Trophoblast cell (in vitro differentiated cells and primary cell): ENCODE measurements at regions not wholly inside any gene's neighbourhood (a gene's known extent, or its start where the extent isn't known, plus 50 kb on each side); places are given as distances from the start of the nearest gene placed in this dataset.

Source experiments
- DNase-seq, 2 donors: peaks; one replicate each; pipeline ENCODE4 v3.0.0-alpha.2; 2016
- H2AFZ ChIP-seq: 2 replicates; pipeline ENCODE4 v1.6.1; 2013; ENCODE audit warnings: low read length, moderate library complexity, mild to moderate bottlenecking; ENCODE audit not compliant: insufficient read depth, poor library complexity
- H2AK5ac ChIP-seq: 2 replicates; pipeline ENCODE4 v1.6.1; 2013; ENCODE audit warnings: mild to moderate bottlenecking, low read length
- H2BK120ac ChIP-seq: 2 replicates; pipeline ENCODE4 v1.6.1; 2013; ENCODE audit warnings: low read length, mild to moderate bottlenecking, moderate library complexity; ENCODE audit not compliant: insufficient read depth, poor library complexity
- H2BK12ac ChIP-seq: 2 replicates; pipeline ENCODE4 v1.6.1; 2013; ENCODE audit warnings: mild to moderate bottlenecking, low read length, moderate library complexity
- H2BK5ac ChIP-seq: 2 replicates; pipeline ENCODE4 v1.6.1; 2013; ENCODE audit warnings: low read length, low read depth, moderate library complexity, mild to moderate bottlenecking; ENCODE audit not compliant: poor library complexity
- H3K14ac ChIP-seq: 2 replicates; pipeline ENCODE4 v1.6.1; 2013; ENCODE audit warnings: mild to moderate bottlenecking, low read length
- H3K18ac ChIP-seq: 2 replicates; pipeline ENCODE4 v1.6.1; 2013; ENCODE audit warnings: mild to moderate bottlenecking, low read length
- H3K23ac ChIP-seq: 2 replicates; pipeline ENCODE4 v1.6.1; 2013; ENCODE audit warnings: low read length
- H3K27ac ChIP-seq: 2 replicates; pipeline ENCODE4 v1.5.1; 2013; ENCODE audit warnings: low read depth, mild to moderate bottlenecking, inconsistent platforms, low read length, moderate library complexity
- H3K27me3 ChIP-seq: 2 replicates; pipeline ENCODE4 v1.6.1; 2013; ENCODE audit warnings: inconsistent platforms, mild to moderate bottlenecking, low read length, moderate library complexity; ENCODE audit not compliant: insufficient read depth
- H3K36me3 ChIP-seq, 2 experiments: 1 replicate in 1 of 2; 2 replicates in 1 of 2; pipeline ENCODE4 v1.6.1; 2013; ENCODE audit warnings: low read length in 2 of 2, mild to moderate bottlenecking in 2 of 2, moderate library complexity in 1 of 2; ENCODE audit not compliant: insufficient read depth in 2 of 2, control insufficient read depth in 1 of 2
- H3K4ac ChIP-seq: 2 replicates; pipeline ENCODE4 v1.6.1; 2013; ENCODE audit warnings: low read depth, mild to moderate bottlenecking, low read length, moderate library complexity
- H3K4me1 ChIP-seq, 2 experiments: 1 replicate in 1 of 2; 2 replicates in 1 of 2; pipeline ENCODE4 v1.6.1; 2013; ENCODE audit warnings: low read length in 2 of 2, mild to moderate bottlenecking in 2 of 2, moderate library complexity in 1 of 2; ENCODE audit not compliant: insufficient read depth in 2 of 2, control insufficient read depth in 1 of 2
- H3K4me2 ChIP-seq: 2 replicates; pipeline ENCODE4 v1.6.1; 2013; ENCODE audit warnings: inconsistent platforms, mild to moderate bottlenecking, low read length, moderate library complexity
- H3K4me3 ChIP-seq: 2 replicates; pipeline ENCODE4 v1.5.1; 2013; ENCODE audit warnings: mild to moderate bottlenecking, low read depth, low read length, inconsistent platforms
- H3K79me1 ChIP-seq: one replicate; pipeline ENCODE4 v1.6.1; 2013; ENCODE audit warnings: low read length
- H3K79me2 ChIP-seq: 2 replicates; pipeline ENCODE4 v1.6.1; 2013; ENCODE audit warnings: low read length, mild to moderate bottlenecking; ENCODE audit not compliant: control insufficient read depth, insufficient read depth, poor library complexity
- H3K9ac ChIP-seq: 2 replicates; pipeline ENCODE4 v1.6.1; 2013; ENCODE audit warnings: mild to moderate bottlenecking, low read length
- H3K9me3 ChIP-seq: 2 replicates; pipeline ENCODE4 v1.6.1; 2013; ENCODE audit warnings: low read depth, mild to moderate bottlenecking, control low read depth, inconsistent platforms, low read length; ENCODE audit not compliant: insufficient read depth
- H4K12ac ChIP-seq: 2 replicates; pipeline ENCODE4 v1.6.1; 2013; ENCODE audit warnings: low read depth, mild to moderate bottlenecking, low read length, moderate library complexity
- H4K8ac ChIP-seq: 2 replicates; pipeline ENCODE4 v1.6.1; 2013; ENCODE audit warnings: low read depth, mild to moderate bottlenecking, low read length, moderate library complexity
- H4K91ac ChIP-seq: one replicate; pipeline ENCODE4 v1.6.1; 2013; ENCODE audit warnings: low read depth, mild to moderate bottlenecking, low read length, moderate library complexity
- WGBS: extraction: QIAGEN DNeasy Blood & Tissue Kit; methylation state at CpG from one replicate; pipeline ENCODE4 v1.1.7; 2013; ENCODE audit warnings: missing lambda C conversion rate; ENCODE audit not compliant: insufficient read length, insufficient coverage; ENCODE audit errors: extremely low coverage; 5-methylcytosine and 5-hydroxymethylcytosine counted together

DNA sequence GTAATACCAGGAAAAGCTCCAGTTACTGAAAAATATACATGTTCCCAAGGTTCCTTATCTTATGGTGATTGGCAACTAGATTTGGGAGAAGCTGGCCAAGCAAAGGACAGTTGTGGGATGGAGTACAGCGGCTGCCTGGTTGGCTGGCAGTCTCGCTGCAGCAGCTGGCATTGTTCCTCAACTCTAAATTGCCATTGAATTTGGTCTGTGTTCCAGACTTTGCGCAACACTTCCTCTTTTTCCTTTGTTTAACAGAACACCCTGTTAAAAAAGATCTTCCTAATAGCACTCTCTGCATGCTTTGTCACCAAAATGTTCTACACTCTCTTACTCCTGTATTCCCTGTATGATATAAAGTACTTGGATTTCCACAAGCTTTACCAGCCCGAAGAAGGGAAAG, 420.6 kb upstream of the RBMS3 start:
- H3K9me3 ChIP-seq: peaks cover 2% of the 10 kb centered on the region
- H4K8ac ChIP-seq: no peak overlapping the region

DNA sequence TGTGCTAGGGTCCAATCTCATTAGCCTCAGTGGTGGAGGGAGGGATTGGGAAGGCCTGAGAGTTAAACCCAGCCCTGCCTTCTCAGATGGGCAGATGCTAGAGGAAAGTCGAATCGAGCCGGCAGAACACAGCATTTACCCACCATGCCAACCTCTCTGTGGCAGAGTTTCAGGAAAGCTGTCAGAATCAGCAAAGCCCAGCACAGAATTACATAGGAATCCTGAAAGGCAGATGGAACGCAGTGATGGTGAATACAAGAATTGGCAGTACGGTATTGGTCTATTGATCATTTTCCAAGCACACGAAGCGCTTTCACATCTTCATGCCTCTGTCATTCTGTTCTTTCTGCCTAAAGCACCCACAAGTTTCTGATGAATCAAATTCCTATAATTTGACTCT, 417.7 kb upstream of the RBMS3 start:
- Histone ChIP-seq H3K23ac (no peak overlapping the region), H2BK12ac (no peak overlapping the region), H4K91ac (no peak overlapping the region), H4K12ac (no peak overlapping the region), H3K79me2 (no peaks in the 10 kb centered on the region), H3K4ac (no peak overlapping the region), H4K8ac (no peak overlapping the region), H3K4me2 (no peak overlapping the region), H2AK5ac (no peak overlapping the region), H3K36me3 (no peaks in the 10 kb centered on the region), H3K27ac (no peak overlapping the region), H3K9ac (no peak overlapping the region), H2BK5ac (no peak overlapping the region), H2AFZ (no peak overlapping the region), H3K9me3 (peaks cover 2% of the 10 kb centered on the region), H3K4me3 (no peak overlapping the region), H3K18ac (no peak overlapping the region), H2BK120ac (no peak overlapping the region), H3K4me1 (no peaks in the 10 kb centered on the region), H3K14ac (no peak overlapping the region), H3K27me3 (no peaks in the 10 kb centered on the region), H3K79me1 (no peaks in the 10 kb centered on the region)
- DNase-seq: no peak
- no CpG with 5 or more reads among the region's 7 CpGs for WGBS

More for the DNA sequence above, 420.6 kb upstream of the RBMS3 start:
- Histone ChIP-seq H3K9ac (no peak overlapping the region), H3K18ac (no peak overlapping the region), H2AK5ac (no peak overlapping the region), H3K14ac (no peak overlapping the region), H2BK12ac (no peak overlapping the region), H3K27me3 (no peaks in the 10 kb centered on the region), H2BK5ac (no peak overlapping the region), H3K4me2 (no peak overlapping the region), H4K12ac (no peak overlapping the region), H3K23ac (no peak overlapping the region), H3K36me3 (no peaks in the 10 kb centered on the region), H3K4me1 (no peaks in the 10 kb centered on the region), H3K4me3 (no peak overlapping the region), H3K79me2 (no peaks in the 10 kb centered on the region), H3K27ac (no peak overlapping the region), H2AFZ (no peak overlapping the region), H3K4ac (no peak overlapping the region), H4K91ac (no peak overlapping the region), H2BK120ac (no peak overlapping the region), H3K79me1 (no peaks in the 10 kb centered on the region)
- no CpG with 5 or more reads among the region's 4 CpGs for WGBS
- no peak for DNase-seq

DNA sequence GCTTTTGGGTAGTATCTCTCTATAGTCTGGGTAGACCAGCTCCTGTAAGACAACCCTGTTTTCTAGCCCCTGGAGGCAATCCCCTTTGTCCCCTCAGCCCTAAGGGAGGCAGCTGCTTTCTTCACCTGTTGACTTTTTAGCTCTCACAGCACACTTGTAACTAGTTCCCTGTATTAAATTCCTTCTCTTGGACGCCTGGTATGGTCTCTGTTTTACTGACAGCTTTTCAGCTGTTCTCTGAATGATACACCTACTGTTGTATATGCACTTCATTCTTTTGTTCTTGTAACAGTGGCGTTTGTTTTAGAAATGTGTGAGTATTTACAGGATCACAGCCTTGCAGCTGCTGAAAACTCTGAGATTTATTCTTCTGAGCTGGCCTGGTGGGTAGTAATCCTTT, 413.0 kb upstream of the RBMS3 start:
- Histone ChIP-seq H3K14ac (no peak overlapping the region), H3K9me3 (no peaks in the 10 kb centered on the region), H3K4me2 (no peak overlapping the region), H3K27ac (no peak overlapping the region), H3K23ac (no peak overlapping the region), H3K18ac (no peak overlapping the region), H2AK5ac (no peak overlapping the region), H3K36me3 (no peaks in the 10 kb centered on the region), H3K4me1 (no peaks in the 10 kb centered on the region), H2AFZ (no peak overlapping the region), H4K91ac (no peak overlapping the region), H3K79me1 (no peaks in the 10 kb centered on the region), H2BK5ac (no peak overlapping the region), H3K4ac (no peak overlapping the region), H4K12ac (no peak overlapping the region), H3K27me3 (no peaks in the 10 kb centered on the region), H2BK120ac (no peak overlapping the region), H4K8ac (no peak overlapping the region), H3K9ac (no peak overlapping the region), H3K79me2 (no peaks in the 10 kb centered on the region), H3K4me3 (no peak overlapping the region), H2BK12ac (no peak overlapping the region)
- WGBS: no CpG with 5 or more reads among the region's 2 CpGs
- DNase-seq: no peak

DNA sequence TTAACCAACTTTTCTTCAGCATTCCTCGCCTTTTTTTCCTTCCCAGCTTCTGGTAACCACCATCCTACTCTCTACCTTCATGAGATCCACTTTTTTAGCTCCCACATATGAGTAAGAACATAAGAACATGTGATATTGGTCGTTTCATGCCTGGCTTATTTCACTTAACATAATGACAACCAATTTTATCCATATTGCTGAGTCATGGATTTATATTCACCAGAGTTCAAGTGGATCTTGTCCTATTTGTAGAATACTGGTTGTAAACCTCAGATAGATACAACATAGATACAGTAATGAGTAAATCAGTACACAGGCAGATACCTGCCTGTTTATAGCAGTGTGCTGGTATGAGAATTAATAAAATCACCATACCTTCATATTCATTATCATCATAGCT, 412.0 kb upstream of the RBMS3 start:
- Histone ChIP-seq H3K4ac (no peak overlapping the region), H3K9me3 (no peaks in the 10 kb centered on the region)
- WGBS: 100% methylated on average over 1 of the region's 2 CpGs

More for the DNA sequence above, 412.0 kb upstream of the RBMS3 start:
- no peaks in the 10 kb centered on the region for H3K27me3 ChIP-seq
- no peak overlapping the region for H2BK120ac ChIP-seq
- H3K14ac ChIP-seq: no peak overlapping the region
- no peak overlapping the region for H3K9ac ChIP-seq
- H3K4me3 ChIP-seq: no peak overlapping the region
- no peak overlapping the region for H2BK5ac ChIP-seq
- no peaks in the 10 kb centered on the region for H3K79me1 ChIP-seq
- no peak overlapping the region for H4K91ac ChIP-seq
- no peak overlapping the region for H2AK5ac ChIP-seq
- no peak overlapping the region for H3K23ac ChIP-seq
- no peaks in the 10 kb centered on the region for H3K4me1 ChIP-seq
- no peak overlapping the region for H4K8ac ChIP-seq
- H3K27ac ChIP-seq: no peak overlapping the region
- no peak overlapping the region for H2BK12ac ChIP-seq
- H3K36me3 ChIP-seq: no peaks in the 10 kb centered on the region
- no peak for DNase-seq
- no peak overlapping the region for H3K4me2 ChIP-seq
- no peak overlapping the region for H3K18ac ChIP-seq
- H2AFZ ChIP-seq: no peak overlapping the region
- H3K79me2 ChIP-seq: no peaks in the 10 kb centered on the region
- H4K12ac ChIP-seq: no peak overlapping the region
